Thymus (tissue), 11 donors: ENCODE measurements at regions not wholly inside any gene's neighbourhood (a gene's known extent, or its start where the extent isn't known, plus 50 kb on each side); places are given as distances from the start of the nearest gene placed in this dataset.

Experiments
- DNase-seq, 9 donors: peaks; one replicate each; pipeline ENCODE4 v3.0.0-alpha.2; 2013; ENCODE audit warnings: low spot score in 9 of 9, low read depth in 6 of 9, missing footprints in 1 of 9
- H3K27ac ChIP-seq, 2 donors: one replicate each; pipeline ENCODE4 v1.5.1; 2013; ENCODE audit warnings: control low read depth in 1 of 2, low read depth in 1 of 2, low read length in 1 of 2, mild to moderate bottlenecking in 1 of 2, moderate library complexity in 1 of 2
- H3K27me3 ChIP-seq, 2 donors: one replicate each; pipeline ENCODE4 v1.5.1; 2013; ENCODE audit warnings: low read length in 1 of 2; ENCODE audit not compliant: control insufficient read depth in 2 of 2, insufficient read depth in 1 of 2
- H3K36me3 ChIP-seq, 2 donors: one replicate each; pipeline ENCODE4 v1.5.1; 2013; ENCODE audit warnings: low read length in 1 of 2, mild to moderate bottlenecking in 1 of 2, moderate library complexity in 1 of 2; ENCODE audit not compliant: control insufficient read depth in 2 of 2, insufficient read depth in 2 of 2
- H3K4me1 ChIP-seq, 2 donors: one replicate each; pipeline ENCODE4 v1.5.1; 2013; ENCODE audit warnings: low read length in 2 of 2; ENCODE audit not compliant: control insufficient read depth in 2 of 2, insufficient read depth in 2 of 2
- H3K4me3 ChIP-seq, 2 donors: one replicate each; pipeline ENCODE4 v1.5.1; 2013; ENCODE audit warnings: low read length in 2 of 2, control low read depth in 1 of 2, mild to moderate bottlenecking in 1 of 2
- H3K9me3 ChIP-seq, 2 donors: one replicate each; pipeline ENCODE4 v1.5.1; 2013; ENCODE audit warnings: low read length in 1 of 2, mild to moderate bottlenecking in 1 of 2; ENCODE audit not compliant: control insufficient read depth in 2 of 2, insufficient read depth in 1 of 2
- WGBS: extraction: QIAGEN DNeasy Blood & Tissue Kit; methylation state at CpG from one replicate; pipeline ENCODE4 v1.1.7; 2013; 5-methylcytosine and 5-hydroxymethylcytosine counted together
- donor health status: healthy.

- H3K9me3 ChIP-seq, result no peaks in the 10 kb centered on the region
- no peak for DNase-seq
- no peaks in the 10 kb centered on the region for H3K4me1 ChIP-seq
- H3K27ac ChIP-seq, result no peak overlapping the region
- no peak overlapping the region for H3K4me3 ChIP-seq
- no peaks in the 10 kb centered on the region for H3K36me3 ChIP-seq
- WGBS, result 80% methylated on average over 3 of the region's 3 CpGs
- H3K27me3 ChIP-seq, result no peaks in the 10 kb centered on the region
Observed at GRCh38 chr4:57633212-57633859, 523.2 kb upstream of the IGFBP7 start.

- H3K4me1 ChIP-seq, result no peaks in the 10 kb centered on the region
- H3K4me3 ChIP-seq, result no peak overlapping the region
- no peak for DNase-seq
- no peak overlapping the region for H3K27ac ChIP-seq
- H3K27me3 ChIP-seq, result no peaks in the 10 kb centered on the region
- WGBS, result 98% methylated on average over 2 of the region's 2 CpGs
- no peaks in the 10 kb centered on the region for H3K9me3 ChIP-seq
- H3K36me3 ChIP-seq, result no peaks in the 10 kb centered on the region
Observed at GRCh38 chr4:57632564-57632963, 522.4 kb upstream of the IGFBP7 start.

- H3K4me3 ChIP-seq, result no peak overlapping the region
Observed at GRCh38 chr4:57631147-57631546, 521.0 kb upstream of the IGFBP7 start.

DNA sequence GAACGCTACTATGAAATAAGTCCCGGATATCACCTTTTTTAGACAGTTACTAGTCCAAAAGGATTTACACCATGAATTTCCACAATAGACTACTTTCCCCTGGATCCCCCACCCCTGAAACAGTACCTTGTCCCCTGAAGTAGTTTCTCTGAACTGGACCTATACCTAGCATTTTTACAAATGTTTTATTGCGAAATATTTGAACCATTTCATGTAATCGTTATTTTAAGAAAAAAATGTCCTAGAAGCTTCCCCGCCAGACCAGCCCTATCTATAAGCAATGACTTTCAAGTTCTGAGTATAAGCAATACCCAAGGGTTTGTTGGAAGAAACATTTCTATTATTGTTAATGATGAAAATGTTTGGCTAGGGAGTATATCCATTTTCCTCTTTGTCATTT, 517.8 kb upstream of the IGFBP7 start:
- Histone ChIP-seq H3K27me3 (no peaks in the 10 kb centered on the region), H3K36me3 (no peaks in the 10 kb centered on the region), H3K4me1 (no peaks in the 10 kb centered on the region), H3K4me3 (no peak overlapping the region), H3K27ac (no peak overlapping the region), H3K9me3 (peaks cover 0 to 8% of the 10 kb centered on the region in 2 donors)
- 95% methylated on average over 5 of the region's 5 CpGs for WGBS
- DNase-seq, result no peak

More at GRCh38 chr4:57631147-57631546, 521.0 kb upstream of the IGFBP7 start:
- Histone ChIP-seq H3K9me3 (no peaks in the 10 kb centered on the region), H3K27me3 (no peaks in the 10 kb centered on the region), H3K27ac (no peak overlapping the region), H3K36me3 (no peaks in the 10 kb centered on the region), H3K4me1 (no peaks in the 10 kb centered on the region)
- DNase-seq, result no peak
- WGBS, result 94% methylated on average over 4 of the region's 4 CpGs

DNA sequence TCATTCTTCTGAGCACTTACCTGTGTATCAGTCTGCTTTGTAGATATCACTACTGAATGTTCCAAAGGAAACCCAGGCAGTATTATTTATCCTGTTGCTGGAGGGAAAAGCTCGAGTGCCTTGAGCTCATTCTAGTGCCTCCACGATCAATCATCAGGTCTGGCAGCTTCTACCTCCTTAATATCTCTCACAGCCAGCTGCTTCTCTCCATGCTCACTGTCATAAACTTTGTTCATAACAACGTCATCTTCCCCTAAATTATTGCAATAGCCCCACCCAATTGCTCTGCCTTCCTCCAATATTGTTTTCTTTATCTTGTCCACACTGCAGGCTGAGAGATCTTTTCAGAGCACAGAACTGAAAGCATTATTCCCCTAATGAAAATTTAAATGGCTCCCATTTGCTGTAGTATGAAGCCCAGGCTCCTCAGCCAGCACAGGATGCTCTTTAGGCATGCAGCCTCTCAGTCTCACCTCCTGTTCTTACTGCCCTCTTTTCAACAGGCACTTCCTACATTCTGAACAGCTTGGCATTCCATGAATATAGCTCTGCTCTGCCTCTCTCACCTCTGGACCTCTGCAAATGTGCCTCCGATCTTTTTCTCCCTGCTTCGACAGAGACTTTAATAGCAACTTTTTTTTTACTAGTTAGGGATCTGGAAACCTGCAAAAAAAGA, 504.2 kb upstream of the IGFBP7 start:
- 70% methylated on average over 5 of the region's 5 CpGs for WGBS
- Histone ChIP-seq H3K36me3 (no peaks in the 10 kb centered on the region), H3K9me3 (no peaks in the 10 kb centered on the region), H3K27me3 (no peaks in the 10 kb centered on the region), H3K4me1 (no peaks in the 10 kb centered on the region), H3K27ac (no peak overlapping the region), H3K4me3 (no peak overlapping the region)
- no peak for DNase-seq

DNA sequence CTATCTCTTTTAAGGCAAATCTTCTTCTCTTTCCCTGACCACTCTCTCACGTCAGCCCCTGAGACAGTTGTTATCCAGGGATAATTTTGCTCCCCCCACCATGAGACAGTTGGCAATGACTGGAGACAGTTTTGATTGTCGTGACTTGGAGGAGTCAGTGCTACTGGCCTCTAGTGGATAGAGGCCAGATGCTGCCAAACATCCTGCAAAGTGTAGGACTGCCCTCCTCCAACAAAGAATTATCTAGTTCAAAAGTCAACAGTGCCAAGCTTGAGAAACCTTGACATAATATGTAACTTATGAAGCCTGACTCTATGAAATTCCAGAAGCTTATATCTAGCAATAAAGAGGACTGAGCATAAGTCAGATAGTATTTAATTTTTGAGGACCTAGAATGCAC, 502.1 kb upstream of the IGFBP7 start:
- Histone ChIP-seq H3K4me3 (no peak overlapping the region), H3K36me3 (no peaks in the 10 kb centered on the region), H3K9me3 (no peaks in the 10 kb centered on the region), H3K4me1 (no peaks in the 10 kb centered on the region), H3K27me3 (no peaks in the 10 kb centered on the region), H3K27ac (no peak overlapping the region)
- WGBS, result 78% methylated on average over 2 of the region's 2 CpGs
- no peak for DNase-seq

- Histone ChIP-seq H3K9me3 (no peaks in the 10 kb centered on the region), H3K27me3 (no peaks in the 10 kb centered on the region), H3K4me3 (no peak overlapping the region), H3K4me1 (no peaks in the 10 kb centered on the region), H3K27ac (no peak overlapping the region), H3K36me3 (no peaks in the 10 kb centered on the region)
- WGBS, result 96% methylated on average over 4 of the region's 4 CpGs
- no peak for DNase-seq
Observed at GRCh38 chr4:57607566-57608180, 497.5 kb upstream of the IGFBP7 start.

DNA sequence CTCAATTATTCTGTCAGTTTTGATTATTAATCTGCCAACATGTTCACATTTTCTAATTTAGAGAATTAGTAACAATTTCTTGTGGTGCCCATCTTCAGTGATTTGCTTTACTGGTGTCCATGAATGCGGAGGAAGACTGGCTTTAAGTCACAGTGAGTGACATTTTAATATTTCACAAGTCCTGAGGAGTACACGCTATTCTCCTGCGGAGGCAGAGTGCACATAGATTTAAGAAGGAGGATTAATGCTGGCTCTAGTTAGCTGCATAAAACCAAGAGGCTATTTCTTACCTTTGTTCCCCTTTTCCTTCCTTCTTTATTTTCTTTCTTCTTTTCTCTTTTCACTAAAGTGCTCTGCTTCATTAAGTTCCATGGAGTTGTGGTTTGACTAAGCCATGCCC, 495.2 kb upstream of the IGFBP7 start:
- H3K4me3 ChIP-seq, result no peak overlapping the region
- H3K36me3 ChIP-seq, result no peaks in the 10 kb centered on the region
- no peaks in the 10 kb centered on the region for H3K27me3 ChIP-seq
- DNase-seq, result no peak
- H3K27ac ChIP-seq, result no peak overlapping the region
- 97% methylated on average over 3 of the region's 3 CpGs for WGBS
- no peaks in the 10 kb centered on the region for H3K4me1 ChIP-seq
- no peaks in the 10 kb centered on the region for H3K9me3 ChIP-seq

GRCh38 chr4:57602141-57602540, 492.0 kb upstream of the IGFBP7 start:
- Histone ChIP-seq H3K27ac (no peak overlapping the region), H3K27me3 (no peaks in the 10 kb centered on the region), H3K36me3 (no peaks in the 10 kb centered on the region), H3K4me1 (no peaks in the 10 kb centered on the region), H3K4me3 (no peak overlapping the region), H3K9me3 (no peaks in the 10 kb centered on the region)
- DNase-seq, result no peak
- WGBS, result 100% methylated on average over 1 of the region's 1 CpG
